IPS-18a (cell line): ENCODE measurements at regions not wholly inside any gene's neighbourhood (a gene's known extent, or its start where the extent isn't known, plus 50 kb on each side); places are given as distances from the start of the nearest gene placed in this dataset.

Experiments used
- H3K27ac ChIP-seq: one replicate; pipeline ENCODE4 v1.5.1; 2013; ENCODE audit warnings: low read length
- H3K27me3 ChIP-seq: one replicate; pipeline ENCODE4 v1.6.1; 2013; ENCODE audit warnings: mild to moderate bottlenecking, low read length; ENCODE audit not compliant: control insufficient read depth, insufficient read depth
- H3K36me3 ChIP-seq: one replicate; pipeline ENCODE4 v1.6.1; 2013; ENCODE audit warnings: low read depth, low read length; ENCODE audit not compliant: control insufficient read depth
- H3K4me1 ChIP-seq: one replicate; pipeline ENCODE4 v1.6.1; 2013; ENCODE audit warnings: low read depth, low read length; ENCODE audit not compliant: control insufficient read depth
- H3K4me3 ChIP-seq: one replicate; pipeline ENCODE4 v1.5.1; 2013; ENCODE audit warnings: low read length
- H3K9ac ChIP-seq: one replicate; pipeline ENCODE4 v1.6.1; 2013; ENCODE audit warnings: mild to moderate bottlenecking, low read length, moderate library complexity
- H3K9me3 ChIP-seq: one replicate; pipeline ENCODE4 v1.6.1; 2013; ENCODE audit warnings: low read depth, low read length; ENCODE audit not compliant: control insufficient read depth

GRCh38 chr5:82603033-82603987 lies 325.2 kb upstream of the RPS23 start:
- Histone ChIP-seq H3K27ac (no peak overlapping the region), H3K27me3 (no peaks in the 10 kb centered on the region), H3K36me3 (no peaks in the 10 kb centered on the region), H3K9me3 (no peaks in the 10 kb centered on the region), H3K9ac (no peak overlapping the region), H3K4me1 (no peaks in the 10 kb centered on the region), H3K4me3 (no peak overlapping the region)

GRCh38 chr5:82601861-82602260 lies 323.7 kb upstream of the RPS23 start:
- Histone ChIP-seq H3K36me3 (no peaks in the 10 kb centered on the region), H3K4me3 (no peak overlapping the region), H3K27ac (no peak overlapping the region), H3K9ac (no peak overlapping the region), H3K4me1 (no peaks in the 10 kb centered on the region), H3K27me3 (no peaks in the 10 kb centered on the region), H3K9me3 (no peaks in the 10 kb centered on the region)

- no peak overlapping the region for H3K4me3 ChIP-seq
- no peaks in the 10 kb centered on the region for H3K4me1 ChIP-seq
Measured at GRCh38 chr5:82601077-82601476, 322.9 kb upstream of the RPS23 start.

GRCh38 chr5:82599692-82600091 lies 321.5 kb upstream of the RPS23 start:
- Histone ChIP-seq H3K9me3 (no peaks in the 10 kb centered on the region), H3K4me1 (peaks cover 6% of the 10 kb centered on the region), H3K9ac (no peak overlapping the region), H3K36me3 (no peaks in the 10 kb centered on the region), H3K27me3 (no peaks in the 10 kb centered on the region), H3K4me3 (no peak overlapping the region), H3K27ac (no peak overlapping the region)

More at GRCh38 chr5:82601077-82601476, 322.9 kb upstream of the RPS23 start:
- H3K27ac ChIP-seq, result no peak overlapping the region
- H3K9ac ChIP-seq, result no peak overlapping the region
- H3K9me3 ChIP-seq, result no peaks in the 10 kb centered on the region
- H3K27me3 ChIP-seq, result no peaks in the 10 kb centered on the region
- no peaks in the 10 kb centered on the region for H3K36me3 ChIP-seq

GRCh38 chr5:82599030-82599429 lies 320.9 kb upstream of the RPS23 start:
- peaks cover 6% of the 10 kb centered on the region for H3K4me1 ChIP-seq
- no peaks in the 10 kb centered on the region for H3K36me3 ChIP-seq
- H3K9ac ChIP-seq, result no peak overlapping the region
- H3K27ac ChIP-seq, result no peak overlapping the region
- H3K4me3 ChIP-seq, result no peak overlapping the region
- no peaks in the 10 kb centered on the region for H3K27me3 ChIP-seq
- H3K9me3 ChIP-seq, result no peaks in the 10 kb centered on the region

- peaks cover 6% of the 10 kb centered on the region for H3K4me1 ChIP-seq
- no peaks in the 10 kb centered on the region for H3K27me3 ChIP-seq
- no peaks in the 10 kb centered on the region for H3K36me3 ChIP-seq
- no peaks in the 10 kb centered on the region for H3K9me3 ChIP-seq
- H3K27ac ChIP-seq, result no peak overlapping the region
- H3K9ac ChIP-seq, result no peak overlapping the region
- H3K4me3 ChIP-seq, result no peak overlapping the region
Measured at GRCh38 chr5:82597437-82597836, 319.3 kb upstream of the RPS23 start.

- H3K4me3 ChIP-seq, result no peak overlapping the region
- H3K9me3 ChIP-seq, result no peaks in the 10 kb centered on the region
- H3K36me3 ChIP-seq, result no peaks in the 10 kb centered on the region
- H3K27ac ChIP-seq, result no peak overlapping the region
- H3K9ac ChIP-seq, result no peak overlapping the region
- no peaks in the 10 kb centered on the region for H3K27me3 ChIP-seq
- peaks cover 10% of the 10 kb centered on the region for H3K4me1 ChIP-seq
Measured at GRCh38 chr5:82596451-82596850, 318.3 kb upstream of the RPS23 start.

GRCh38 chr5:82595113-82595512 lies 317.0 kb upstream of the RPS23 start:
- Histone ChIP-seq H3K27me3 (no peaks in the 10 kb centered on the region), H3K36me3 (no peaks in the 10 kb centered on the region), H3K9ac (no peak overlapping the region)

GRCh38 chr5:82594097-82594496 lies 315.9 kb upstream of the RPS23 start:
- peaks cover 15% of the 10 kb centered on the region for H3K9me3 ChIP-seq
- H3K4me1 ChIP-seq, result peaks cover 16% of the 10 kb centered on the region
- H3K9ac ChIP-seq, result no peak overlapping the region
- no peak overlapping the region for H3K27ac ChIP-seq
- no peaks in the 10 kb centered on the region for H3K36me3 ChIP-seq
- no peak overlapping the region for H3K4me3 ChIP-seq
- no peaks in the 10 kb centered on the region for H3K27me3 ChIP-seq

More at GRCh38 chr5:82595113-82595512, 317.0 kb upstream of the RPS23 start:
- peaks cover 16% of the 10 kb centered on the region for H3K4me1 ChIP-seq
- H3K9me3 ChIP-seq, result peaks cover 5% of the 10 kb centered on the region
- H3K27ac ChIP-seq, result no peak overlapping the region
- H3K4me3 ChIP-seq, result no peak overlapping the region

GRCh38 chr5:82593481-82593880 lies 315.3 kb upstream of the RPS23 start:
- H3K4me1 ChIP-seq, result peaks cover 16% of the 10 kb centered on the region
- H3K9ac ChIP-seq, result no peak overlapping the region
- no peak overlapping the region for H3K4me3 ChIP-seq
- H3K27me3 ChIP-seq, result no peaks in the 10 kb centered on the region
- H3K9me3 ChIP-seq, result peaks cover 16% of the 10 kb centered on the region
- no peak overlapping the region for H3K27ac ChIP-seq
- H3K36me3 ChIP-seq, result no peaks in the 10 kb centered on the region

GRCh38 chr5:82591021-82591515 lies 312.9 kb upstream of the RPS23 start:
- peak overlapping the region; percentile 13 for H3K4me3 ChIP-seq
- H3K27ac ChIP-seq, result no peak overlapping the region
- peaks cover 16% of the 10 kb centered on the region for H3K9me3 ChIP-seq
- peaks cover 20% of the 10 kb centered on the region for H3K4me1 ChIP-seq
- H3K27me3 ChIP-seq, result no peaks in the 10 kb centered on the region
- H3K36me3 ChIP-seq, result no peaks in the 10 kb centered on the region
- no peak overlapping the region for H3K9ac ChIP-seq

GRCh38 chr5:82590112-82590511 lies 312.0 kb upstream of the RPS23 start:
- Histone ChIP-seq H3K4me3 (no peak overlapping the region), H3K4me1 (peaks cover 15% of the 10 kb centered on the region), H3K9me3 (peaks cover 16% of the 10 kb centered on the region), H3K9ac (no peak overlapping the region), H3K36me3 (no peaks in the 10 kb centered on the region), H3K27me3 (no peaks in the 10 kb centered on the region), H3K27ac (no peak overlapping the region)
